HEK293 (cell line): ENCODE measurements at regions not wholly inside any gene's neighbourhood (a gene's known extent, or its start where the extent isn't known, plus 50 kb on each side); places are given as distances from the start of the nearest gene placed in this dataset.

ENCODE experiments used
- CTCF ChIA-PET: fragments of 350-600 bp; formaldehyde crosslinking; extraction: SDS; loops from one replicate; lab custom pipeline; 2021; ENCODE audit warnings: antibody characterized with exemption; lab: Yijun Ruan, JAX
- POLR2A ChIA-PET: fragments of 300-600 bp; formaldehyde crosslinking; extraction: SDS; loops from one replicate; lab custom pipeline; 2020; ENCODE audit warnings: antibody characterized with exemption, inconsistent platforms; lab: Yijun Ruan, JAX
- H3K27ac ChIP-seq: fragments of 200-500 bp; sonication (Bioruptor generic); 2 replicates; pipeline ENCODE4 v1.5.1; 2014; ENCODE audit warnings: low read depth, low read length, control low read depth, inconsistent platforms; ENCODE audit errors: extremely low read depth
- H3K36me3 ChIP-seq, 2 experiments: fragments of 200-500 bp in 1 of 2; sonication (Bioruptor generic) in 1 of 2; 1 replicate in 1 of 2; 2 replicates in 1 of 2; pipeline ENCODE4 v1.5.1; 2014 to 2017; ENCODE audit warnings: inconsistent platforms in 2 of 2, low read length in 2 of 2; ENCODE audit not compliant: control insufficient read depth in 2 of 2, insufficient read depth in 1 of 2
- H3K4me1 ChIP-seq: fragments of 200-500 bp; sonication (Bioruptor generic); 2 replicates; pipeline ENCODE4 v1.5.1; 2014; ENCODE audit warnings: mild to moderate bottlenecking, low read length, inconsistent platforms; ENCODE audit not compliant: control insufficient read depth, insufficient read depth
- H3K4me3 ChIP-seq: 2 replicates; pipeline ENCODE4 v1.5.1; 2011; ENCODE audit warnings: low read depth, mild to moderate bottlenecking, control low read depth, low read length, moderate library complexity
- H3K9me3 ChIP-seq: fragments of 200-500 bp; sonication (Bioruptor generic); 2 replicates; pipeline ENCODE4 v1.5.1; 2014; ENCODE audit warnings: low read depth, low read length, inconsistent platforms; ENCODE audit not compliant: control insufficient read depth, insufficient read depth
- AEBP2 ChIP-seq: fragments of 450-650 bp; formaldehyde crosslinking; IDR thresholded peaks from 2 replicates; pipeline ENCODE4 v1.5.1; 2016; ENCODE audit warnings: missing biosample characterization, missing genetic modification characterization, borderline replicate concordance
- MYNN ChIP-seq: fragments of 450-650 bp; formaldehyde crosslinking; IDR thresholded peaks from 2 replicates; pipeline ENCODE4 v1.5.1; 2016; ENCODE audit warnings: missing biosample characterization, missing genetic modification characterization, borderline replicate concordance
- PBX3 ChIP-seq: sonication (generic); formaldehyde crosslinking; IDR thresholded peaks from 2 replicates; pipeline ENCODE4 v1.8.1; 2022; ENCODE audit warnings: mild to moderate bottlenecking, moderate library complexity, missing genetic modification reagents
- SCRT1 ChIP-seq: fragments of 450-650 bp; formaldehyde crosslinking; IDR thresholded peaks from 2 replicates; pipeline ENCODE4 v1.5.1; 2016; ENCODE audit warnings: missing biosample characterization, missing genetic modification characterization, borderline replicate concordance
- SETDB1 ChIP-seq: IDR thresholded peaks from one replicate; pipeline ENCODE4 v1.6.1; 2017; ENCODE audit warnings: mild to moderate bottlenecking, low read length, moderate library complexity, mixed read lengths; ENCODE audit not compliant: insufficient read length
- ZBTB10 ChIP-seq: fragments of 450-650 bp; formaldehyde crosslinking; IDR thresholded peaks from 2 replicates; pipeline ENCODE4 v1.5.1; 2016; ENCODE audit warnings: missing biosample characterization, missing genetic modification characterization
- ZFP41 ChIP-seq: fragments of 450-650 bp; formaldehyde crosslinking; IDR thresholded peaks from 2 replicates; pipeline ENCODE4 v1.5.1; 2016; ENCODE audit warnings: missing biosample characterization, missing genetic modification characterization, borderline replicate concordance
- ZFP69B ChIP-seq: fragments of 450-650 bp; formaldehyde crosslinking; IDR thresholded peaks from 2 replicates; pipeline ENCODE4 v1.5.1; 2016; ENCODE audit warnings: missing biosample characterization, missing genetic modification characterization
- ZIC2 ChIP-seq: fragments of 450-650 bp; formaldehyde crosslinking; IDR thresholded peaks from 2 replicates; pipeline ENCODE4 v1.5.1; 2016; ENCODE audit warnings: missing biosample characterization, missing genetic modification characterization
- ZNF112 ChIP-seq: fragments of 450-650 bp; formaldehyde crosslinking; IDR thresholded peaks from 2 replicates; pipeline ENCODE4 v1.5.0; 2017; ENCODE audit warnings: missing biosample characterization, missing genetic modification characterization
- ZNF214 ChIP-seq: fragments of 450-650 bp; formaldehyde crosslinking; IDR thresholded peaks from 2 replicates; pipeline ENCODE4 v1.5.1; 2017; ENCODE audit warnings: missing biosample characterization, mild to moderate bottlenecking, missing genetic modification characterization, borderline replicate concordance
- ZNF521 ChIP-seq: fragments of 450-650 bp; formaldehyde crosslinking; IDR thresholded peaks from 2 replicates; pipeline ENCODE4 v1.5.1; 2017; ENCODE audit warnings: missing biosample characterization, mild to moderate bottlenecking, missing genetic modification characterization
- ZNF561 ChIP-seq: fragments of 450-650 bp; IDR thresholded peaks from 2 replicates; pipeline ENCODE4 v1.5.1; 2018; ENCODE audit warnings: missing biosample characterization, missing genetic modification characterization, borderline replicate concordance
- ZNF600 ChIP-seq: fragments of 450-650 bp; formaldehyde crosslinking; IDR thresholded peaks from 2 replicates; pipeline ENCODE4 v1.5.1; 2016; ENCODE audit warnings: missing biosample characterization, missing genetic modification characterization
- ZNF610 ChIP-seq: fragments of 450-650 bp; formaldehyde crosslinking; IDR thresholded peaks from 2 replicates; pipeline ENCODE4 v1.5.1; 2016; ENCODE audit warnings: missing biosample characterization, missing genetic modification characterization, borderline replicate concordance
- ZNF747 ChIP-seq: fragments of 450-650 bp; formaldehyde crosslinking; IDR thresholded peaks from 2 replicates; pipeline ENCODE4 v1.5.1; 2016; ENCODE audit warnings: missing biosample characterization, missing genetic modification characterization
- ZNF837 ChIP-seq: fragments of 450-650 bp; formaldehyde crosslinking; IDR thresholded peaks from 2 replicates; pipeline ENCODE4 v1.5.1; 2016; ENCODE audit warnings: missing biosample characterization, missing genetic modification characterization
- ZSCAN18 ChIP-seq: fragments of 450-650 bp; formaldehyde crosslinking; IDR thresholded peaks from 2 replicates; pipeline ENCODE4 v1.5.1; 2016; ENCODE audit warnings: missing biosample characterization, missing genetic modification characterization
- ZSCAN23 ChIP-seq: fragments of 450-650 bp; formaldehyde crosslinking; IDR thresholded peaks from 2 replicates; pipeline ENCODE4 v1.5.1; 2016; ENCODE audit warnings: missing biosample characterization, missing genetic modification characterization
- ZSCAN30 ChIP-seq: fragments of 450-650 bp; IDR thresholded peaks from 2 replicates; pipeline ENCODE4 v1.5.1; 2018; ENCODE audit warnings: missing biosample characterization, mild to moderate bottlenecking, missing genetic modification characterization, moderate library complexity
- ZSCAN4 ChIP-seq: fragments of 450-650 bp; formaldehyde crosslinking; IDR thresholded peaks from 2 replicates; pipeline ENCODE4 v1.5.1; 2017; ENCODE audit warnings: missing biosample characterization, missing genetic modification characterization

GRCh38 chr12:73390261-73390660 lies 1118.1 kb downstream of the TRHDE start (continued):
- TF ChIP-seq ZNF747 (tag by site-specific recombination) (no peak), ZNF610 (tag by site-specific recombination) (no peak), ZNF600 (no peak), SCRT1 (tag by site-specific recombination) (no peak)

- Histone ChIP-seq H3K4me1 (no peaks in the 10 kb centered on the region), H3K4me3 (no peak overlapping the region), H3K36me3 (no peaks in the 10 kb centered on the region), H3K9me3 (no peaks in the 10 kb centered on the region), H3K27ac (no peak overlapping the region)
- POLR2A ChIA-PET = no interaction called here
- CTCF ChIA-PET = no interaction called here
- TF ChIP-seq ZNF521 (tag by site-specific recombination) = no peak
- no peak for TF ChIP-seq ZSCAN30 (tag by site-specific recombination)
- TF ChIP-seq ZSCAN4 (tag by site-specific recombination) = no peak
- no peak for TF ChIP-seq ZNF214 (tag by site-specific recombination)
- TF ChIP-seq PBX3 (CRISPR knock-in tag) = no peak
- no peak for TF ChIP-seq ZSCAN23 (tag by site-specific recombination)
- no peak for TF ChIP-seq ZFP69B (tag by site-specific recombination)
- no peak for TF ChIP-seq ZBTB10 (tag by site-specific recombination)
- no peak for TF ChIP-seq AEBP2
- TF ChIP-seq ZIC2 = no peak
- no peak for TF ChIP-seq ZNF837 (tag by site-specific recombination)
- TF ChIP-seq MYNN (tag by site-specific recombination) = no peak
- no peak for TF ChIP-seq ZNF112 (tag by site-specific recombination)
- TF ChIP-seq ZFP41 = no peak
- TF ChIP-seq, all 188 proteins: peak for 0
These were observed 1124.6 kb upstream of the ATXN7L3B start for GRCh38 chr12:73413051-73413450.

GRCh38 chr12:73413974-73414373 lies 1123.7 kb upstream of the ATXN7L3B start:
- Histone ChIP-seq H3K27ac (no peak overlapping the region), H3K4me3 (no peak overlapping the region), H3K4me1 (no peaks in the 10 kb centered on the region), H3K9me3 (no peaks in the 10 kb centered on the region), H3K36me3 (no peaks in the 10 kb centered on the region)
- TF ChIP-seq SETDB1 (peak; percentile 1), ZSCAN18 (tag by site-specific recombination) (no peak), ZNF561 (tag by site-specific recombination) (no peak)
- CTCF ChIA-PET = no interaction called here
- POLR2A ChIA-PET = no interaction called here
